ENCODE measurements at regions not wholly inside any gene's neighbourhood (a gene's known extent, or its start where the extent isn't known, plus 50 kb on each side); places are given as distances from the start of the nearest gene placed in this dataset.

DNA sequence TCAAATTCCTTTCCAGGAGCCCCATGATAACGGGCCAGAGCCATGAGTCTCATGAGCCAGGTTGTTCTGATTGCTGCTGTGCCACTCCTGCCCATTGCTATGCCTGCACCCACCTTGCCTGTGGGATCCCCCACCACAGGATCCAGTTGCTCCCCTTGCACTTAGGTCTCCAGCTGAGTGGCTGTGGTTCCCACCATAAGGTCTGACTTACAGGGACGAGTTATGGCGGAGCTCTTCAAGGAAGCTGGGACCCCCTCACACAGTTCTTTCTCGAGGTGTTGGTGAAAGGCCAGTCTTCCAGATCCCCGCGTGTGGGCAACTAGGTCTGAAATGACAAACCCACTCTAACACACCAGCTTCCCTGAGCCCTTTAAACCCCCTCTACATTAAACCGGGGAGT is 111.9 kb upstream of the C14orf180 start:
- intact Hi-C loops (cut with DNase I; ENCODE audit: low total_unique reads) (no loop called here), in situ Hi-C loops (cut with MboI; ENCODE audit: low sequenced_read_pairs in 4 of 4) (no loop called here)
- H3K27me3 ChIP-seq: peaks cover 7 to 17% (median 11%) of the 10 kb centered on the region in 3 donors
- H3K27ac ChIP-seq: no peak overlapping the region
- no peak overlapping the region for H3K4me3 ChIP-seq
- no peaks in the 10 kb centered on the region for H3K9me3 ChIP-seq
- H3K36me3 ChIP-seq: no peaks in the 10 kb centered on the region
- TF ChIP-seq, protein P1, sequence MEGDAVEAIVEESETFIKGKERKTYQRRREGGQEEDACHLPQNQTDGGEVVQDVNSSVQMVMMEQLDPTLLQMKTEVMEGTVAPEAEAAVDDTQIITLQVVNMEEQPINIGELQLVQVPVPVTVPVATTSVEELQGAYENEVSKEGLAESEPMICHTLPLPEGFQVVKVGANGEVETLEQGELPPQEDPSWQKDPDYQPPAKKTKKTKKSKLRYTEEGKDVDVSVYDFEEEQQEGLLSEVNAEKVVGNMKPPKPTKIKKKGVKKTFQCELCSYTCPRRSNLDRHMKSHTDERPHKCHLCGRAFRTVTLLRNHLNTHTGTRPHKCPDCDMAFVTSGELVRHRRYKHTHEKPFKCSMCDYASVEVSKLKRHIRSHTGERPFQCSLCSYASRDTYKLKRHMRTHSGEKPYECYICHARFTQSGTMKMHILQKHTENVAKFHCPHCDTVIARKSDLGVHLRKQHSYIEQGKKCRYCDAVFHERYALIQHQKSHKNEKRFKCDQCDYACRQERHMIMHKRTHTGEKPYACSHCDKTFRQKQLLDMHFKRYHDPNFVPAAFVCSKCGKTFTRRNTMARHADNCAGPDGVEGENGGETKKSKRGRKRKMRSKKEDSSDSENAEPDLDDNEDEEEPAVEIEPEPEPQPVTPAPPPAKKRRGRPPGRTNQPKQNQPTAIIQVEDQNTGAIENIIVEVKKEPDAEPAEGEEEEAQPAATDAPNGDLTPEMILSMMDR (IDR thresholded peaks at IDR 0.05 in 4 of 5, conservative IDR thresholded peaks at IDR 0.05 in 1 of 5): no peak
- no peak for TF ChIP-seq POLR2A (IDR thresholded peaks at IDR 0.05)
- H3K4me1 ChIP-seq: no peaks in the 10 kb centered on the region
- ATAC-seq (no peak), DNase-seq (no peak)

DNA sequence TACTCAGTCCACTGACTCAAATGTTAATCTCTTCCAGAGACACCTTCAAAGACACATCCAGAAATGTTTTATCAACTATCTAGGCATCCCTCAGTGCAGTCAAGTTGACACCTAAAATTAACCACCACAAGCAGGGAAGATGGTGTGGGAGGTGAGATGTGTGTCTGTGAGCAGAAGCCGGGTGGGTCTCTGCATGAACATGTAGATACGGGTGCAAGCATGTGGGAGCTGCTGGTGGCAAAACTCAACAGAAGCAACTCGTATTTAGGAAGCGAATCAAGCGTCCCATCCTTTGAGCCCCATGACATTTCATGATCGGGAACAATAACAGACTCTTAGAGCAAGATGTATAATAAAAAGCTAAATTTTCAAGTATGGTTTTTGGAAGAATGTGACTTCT is 110.0 kb upstream of the C14orf180 start:
- Histone ChIP-seq H3K4me1 (no peaks in the 10 kb centered on the region), H3K9me3 (no peaks in the 10 kb centered on the region), H3K4me3 (no peak overlapping the region), H3K36me3 (no peaks in the 10 kb centered on the region), H3K27ac (no peak overlapping the region), H3K27me3 (peaks cover 0 to 11% (median 3%) of the 10 kb centered on the region in 3 donors)
- ATAC-seq (no peak), DNase-seq (no peak)
- in situ Hi-C loops (cut with MboI; ENCODE audit: low sequenced_read_pairs in 4 of 4) (no loop called here), intact Hi-C loops (cut with DNase I; ENCODE audit: low total_unique reads) (no loop called here)
- no peak for TF ChIP-seq POLR2A (IDR thresholded peaks at IDR 0.05)
- TF ChIP-seq, protein P1 (IDR thresholded peaks at IDR 0.05 in 4 of 5, conservative IDR thresholded peaks at IDR 0.05 in 1 of 5): no peak

DNA sequence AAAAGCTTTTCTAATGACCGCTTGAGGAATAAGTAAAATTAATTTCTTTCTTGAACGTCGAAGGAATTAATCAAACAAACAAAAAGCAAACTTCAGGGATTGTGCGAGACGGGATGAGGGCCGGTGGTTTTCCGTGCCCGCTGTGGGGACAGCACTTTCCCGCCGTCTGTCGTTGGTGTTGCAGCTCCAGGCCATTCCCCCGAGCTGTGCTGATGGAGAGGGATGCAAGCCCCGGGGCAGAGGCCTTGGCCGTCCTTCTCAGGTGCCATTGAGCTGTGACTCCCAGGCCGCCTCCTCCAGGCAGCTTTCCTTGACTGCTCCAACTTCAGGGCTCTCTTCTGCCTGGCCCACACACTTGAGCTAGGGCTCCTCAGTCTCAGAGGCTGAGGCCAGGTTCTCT is 109.0 kb upstream of the C14orf180 start:
- TF ChIP-seq, protein P1 (IDR thresholded peaks at IDR 0.05 in 4 of 5, conservative IDR thresholded peaks at IDR 0.05 in 1 of 5): no peak
- no peak for TF ChIP-seq POLR2A (IDR thresholded peaks at IDR 0.05)

DNA sequence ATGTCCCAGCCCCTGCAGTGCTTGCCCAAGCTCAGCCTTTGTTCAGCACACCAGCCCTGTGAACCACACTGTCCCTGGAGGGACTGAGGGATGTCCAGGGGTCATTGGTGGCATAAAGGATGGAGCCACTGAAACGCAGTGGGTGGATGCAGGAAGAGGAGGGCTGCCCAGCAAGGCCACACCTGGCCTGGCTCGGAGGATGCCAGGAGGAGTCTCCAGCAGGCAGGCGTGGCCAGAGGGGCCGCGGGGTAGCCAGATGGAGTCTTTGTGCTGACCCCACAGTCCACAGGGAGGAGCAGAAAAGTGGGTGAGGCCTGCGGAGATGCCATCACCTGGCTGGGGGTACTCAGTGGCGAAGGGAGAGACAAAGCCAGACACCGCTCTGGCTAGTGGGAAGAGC is 108.5 kb upstream of the C14orf180 start:
- no peaks in the 10 kb centered on the region for H3K36me3 ChIP-seq
- no peak for DNase-seq
- intact Hi-C loops (cut with DNase I; ENCODE audit: low total_unique reads): no loop called here
- peaks cover 0 to 12% (median 8%) of the 10 kb centered on the region in 3 donors for H3K27me3 ChIP-seq
- H3K27ac ChIP-seq: no peak overlapping the region
- in situ Hi-C loops (cut with MboI; ENCODE audit: low sequenced_read_pairs in 4 of 4): no loop called here
- no peak for ATAC-seq
- no peaks in the 10 kb centered on the region for H3K4me1 ChIP-seq
- TF ChIP-seq POLR2A (IDR thresholded peaks at IDR 0.05): no peak
- TF ChIP-seq, protein P1 (IDR thresholded peaks at IDR 0.05 in 4 of 5, conservative IDR thresholded peaks at IDR 0.05 in 1 of 5): no peak
- H3K9me3 ChIP-seq: no peaks in the 10 kb centered on the region
- H3K4me3 ChIP-seq: no peak overlapping the region

More for the DNA sequence above, 109.0 kb upstream of the C14orf180 start:
- in situ Hi-C loops (cut with MboI; ENCODE audit: low sequenced_read_pairs in 4 of 4) (no loop called here), intact Hi-C loops (cut with DNase I; ENCODE audit: low total_unique reads) (no loop called here)
- ATAC-seq: no peak
- no peak for DNase-seq
- Histone ChIP-seq H3K36me3 (no peaks in the 10 kb centered on the region), H3K27me3 (peaks cover 0 to 12% (median 6%) of the 10 kb centered on the region in 3 donors), H3K4me3 (no peak overlapping the region), H3K9me3 (no peaks in the 10 kb centered on the region), H3K4me1 (no peaks in the 10 kb centered on the region), H3K27ac (no peak overlapping the region)

DNA sequence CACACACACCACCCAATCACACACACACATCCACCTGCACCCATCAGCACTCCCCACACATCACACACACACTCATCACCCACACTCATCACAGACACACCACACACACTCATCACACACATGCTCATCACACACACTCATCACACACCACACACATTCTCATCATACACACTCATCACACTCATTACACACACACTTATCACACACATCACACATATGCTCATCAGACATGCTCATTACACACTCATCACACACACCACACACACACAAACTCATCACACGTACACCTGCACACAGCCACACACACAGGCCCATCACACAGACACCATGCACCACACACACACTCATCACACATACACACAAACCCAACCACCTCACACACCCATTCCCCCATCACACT is 107.5 kb upstream of the C14orf180 start:
- peaks cover 0 to 12% (median 9%) of the 10 kb centered on the region in 3 donors for H3K27me3 ChIP-seq
- no peak for ATAC-seq
- in situ Hi-C loops (cut with MboI; ENCODE audit: low sequenced_read_pairs in 4 of 4): no loop called here

More for the DNA sequence above, 107.5 kb upstream of the C14orf180 start:
- no peak for DNase-seq
- no peak overlapping the region for H3K27ac ChIP-seq
- H3K4me3 ChIP-seq: no peak overlapping the region
- H3K9me3 ChIP-seq: no peaks in the 10 kb centered on the region
- H3K4me1 ChIP-seq: no peaks in the 10 kb centered on the region
- no peaks in the 10 kb centered on the region for H3K36me3 ChIP-seq
- intact Hi-C loops (cut with DNase I; ENCODE audit: low total_unique reads): no loop called here
- TF ChIP-seq POLR2A (IDR thresholded peaks at IDR 0.05): no peak
